ENCODE measurements at regions not wholly inside any gene's neighbourhood (a gene's known extent, or its start where the extent isn't known, plus 50 kb on each side); places are given as distances from the start of the nearest gene placed in this dataset.

DNA sequence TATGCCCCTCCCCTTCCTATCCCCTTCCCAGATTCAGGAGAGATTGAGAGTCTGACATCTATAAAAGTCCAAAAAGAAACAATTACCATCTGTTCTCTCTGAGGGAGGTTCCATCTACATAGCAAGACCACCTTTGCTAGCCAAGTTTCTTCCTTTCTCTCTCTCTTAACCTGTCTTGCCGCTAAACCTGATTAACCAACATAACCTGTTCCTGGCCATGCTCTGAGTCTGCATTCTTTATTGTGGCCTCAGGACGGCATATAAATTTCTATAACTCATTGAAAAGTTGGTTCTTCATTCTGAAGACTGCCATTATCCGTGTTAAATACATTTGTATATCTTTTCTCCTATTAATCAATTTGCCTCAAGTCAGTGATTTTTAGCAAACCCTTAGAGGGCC is 594.0 kb downstream of the KCNH5 start:
- CTCF ChIA-PET = no interaction called here
- no peak overlapping the region for H3K4me3 ChIP-seq (ENCODE audit: low read depth, low read length)
- no peak for DNase-seq (ENCODE audit: low read depth)
- POLR2A ChIA-PET = no interaction called here
- H3K36me3 ChIP-seq (ENCODE audit: control insufficient read depth, insufficient read depth, low read length) = no peaks in the 10 kb centered on the region
- no peak for TF ChIP-seq CTCF (IDR thresholded peaks at IDR 0.05; ENCODE audit: insufficient read depth, low read depth, low read length)
- no peaks in the 10 kb centered on the region for H3K27me3 ChIP-seq (ENCODE audit: control insufficient read depth, insufficient read depth, low read length)

GRCh38 chr14:62453226-62453625 is 592.0 kb downstream of the KCNH5 start:
- TF ChIP-seq CTCF (IDR thresholded peaks at IDR 0.05; ENCODE audit: insufficient read depth, low read depth, low read length) = no peak
- DNase-seq (ENCODE audit: low read depth) = no peak
- Histone ChIP-seq H3K4me3 (ENCODE audit: low read depth, low read length) (no peak overlapping the region), H3K36me3 (ENCODE audit: control insufficient read depth, insufficient read depth, low read length) (no peaks in the 10 kb centered on the region), H3K27me3 (ENCODE audit: control insufficient read depth, insufficient read depth, low read length) (no peaks in the 10 kb centered on the region)
- ChIA-PET POLR2A (no interaction called here), CTCF (no interaction called here)

GRCh38 chr14:62455446-62455845 is 589.8 kb downstream of the KCNH5 start:
- DNase-seq (ENCODE audit: low read depth) = no peak
- ChIA-PET POLR2A (no interaction called here), CTCF (interaction anchor here (0.7 kb wide), 1 partner anchor 131 kb away, joined by 4 read pairs; no protein-coding TSS in a partner anchor)
- Histone ChIP-seq H3K27me3 (ENCODE audit: control insufficient read depth, insufficient read depth, low read length) (no peaks in the 10 kb centered on the region), H3K4me3 (ENCODE audit: low read depth, low read length) (no peak overlapping the region), H3K36me3 (ENCODE audit: control insufficient read depth, insufficient read depth, low read length) (no peaks in the 10 kb centered on the region)
- TF ChIP-seq CTCF (IDR thresholded peaks at IDR 0.05; ENCODE audit: insufficient read depth, low read depth, low read length) = no peak

GRCh38 chr14:62462988-62463387 is 582.3 kb downstream of the KCNH5 start:
- ChIA-PET CTCF (no interaction called here), POLR2A (no interaction called here)
- TF ChIP-seq CTCF (IDR thresholded peaks at IDR 0.05; ENCODE audit: insufficient read depth, low read depth, low read length) = no peak
- DNase-seq (ENCODE audit: low read depth) = no peak
- Histone ChIP-seq H3K36me3 (ENCODE audit: control insufficient read depth, insufficient read depth, low read length) (no peaks in the 10 kb centered on the region), H3K4me3 (ENCODE audit: low read depth, low read length) (no peak overlapping the region), H3K27me3 (ENCODE audit: control insufficient read depth, insufficient read depth, low read length) (no peaks in the 10 kb centered on the region)

DNA sequence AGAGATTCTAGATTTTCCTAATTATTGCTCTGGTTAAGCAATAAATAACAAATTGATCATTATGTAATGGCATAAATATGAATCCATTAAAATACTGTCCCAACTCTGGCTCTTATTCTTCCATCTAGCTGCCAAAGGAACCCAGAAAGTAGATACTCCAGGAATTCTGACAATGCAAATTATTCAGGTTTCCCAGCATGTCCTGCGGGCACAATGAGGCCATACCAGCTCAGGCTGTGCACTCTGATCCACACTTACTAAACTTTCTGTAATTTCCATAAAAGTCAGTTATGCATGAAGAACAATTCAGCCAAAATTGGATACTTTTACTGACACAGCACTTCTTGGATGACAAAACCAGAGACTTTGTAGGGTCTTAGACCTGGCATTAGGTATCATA is 576.3 kb downstream of the KCNH5 start:
- no peaks in the 10 kb centered on the region for H3K27me3 ChIP-seq (ENCODE audit: control insufficient read depth, insufficient read depth, low read length)
- no peaks in the 10 kb centered on the region for H3K36me3 ChIP-seq (ENCODE audit: control insufficient read depth, insufficient read depth, low read length)
- DNase-seq (ENCODE audit: low read depth) = no peak
- CTCF ChIA-PET = no interaction called here
- H3K4me3 ChIP-seq (ENCODE audit: low read depth, low read length) = no peak overlapping the region
- POLR2A ChIA-PET = no interaction called here
- no peak for TF ChIP-seq CTCF (IDR thresholded peaks at IDR 0.05; ENCODE audit: insufficient read depth, low read depth, low read length)

Measured in BJ (cell line).